ENCODE measurements at regions not wholly inside any gene's neighbourhood (a gene's known extent, or its start where the extent isn't known, plus 50 kb on each side); places are given as distances from the start of the nearest gene placed in this dataset.

DNA sequence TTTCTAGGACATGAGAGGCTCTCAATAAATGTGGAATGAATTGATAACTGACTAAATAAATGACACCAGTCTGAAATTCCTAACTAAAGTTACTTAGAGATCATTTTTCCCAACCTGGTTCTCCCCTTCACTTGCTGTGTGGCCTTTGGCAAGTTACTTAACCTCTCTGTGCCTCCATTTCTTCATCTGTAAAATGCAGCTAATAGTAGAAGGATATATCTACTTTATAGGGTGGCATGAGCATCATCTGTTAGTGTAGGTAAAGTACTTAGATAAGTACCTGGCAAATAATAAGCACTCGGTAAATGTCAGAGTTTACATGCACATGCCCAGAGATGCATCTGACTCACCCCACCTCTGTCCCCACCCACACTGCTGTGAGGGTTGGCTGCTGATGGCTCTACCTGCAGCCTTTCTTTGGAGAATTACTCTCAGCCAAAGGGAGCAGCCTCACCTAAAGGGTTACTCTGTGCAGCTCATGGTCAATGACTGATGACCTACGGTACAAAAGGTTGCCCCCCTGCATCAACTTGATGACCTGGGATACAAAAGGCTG lies 139.3 kb downstream of the CHIC2 start:
- TF ChIP-seq, protein P1, sequence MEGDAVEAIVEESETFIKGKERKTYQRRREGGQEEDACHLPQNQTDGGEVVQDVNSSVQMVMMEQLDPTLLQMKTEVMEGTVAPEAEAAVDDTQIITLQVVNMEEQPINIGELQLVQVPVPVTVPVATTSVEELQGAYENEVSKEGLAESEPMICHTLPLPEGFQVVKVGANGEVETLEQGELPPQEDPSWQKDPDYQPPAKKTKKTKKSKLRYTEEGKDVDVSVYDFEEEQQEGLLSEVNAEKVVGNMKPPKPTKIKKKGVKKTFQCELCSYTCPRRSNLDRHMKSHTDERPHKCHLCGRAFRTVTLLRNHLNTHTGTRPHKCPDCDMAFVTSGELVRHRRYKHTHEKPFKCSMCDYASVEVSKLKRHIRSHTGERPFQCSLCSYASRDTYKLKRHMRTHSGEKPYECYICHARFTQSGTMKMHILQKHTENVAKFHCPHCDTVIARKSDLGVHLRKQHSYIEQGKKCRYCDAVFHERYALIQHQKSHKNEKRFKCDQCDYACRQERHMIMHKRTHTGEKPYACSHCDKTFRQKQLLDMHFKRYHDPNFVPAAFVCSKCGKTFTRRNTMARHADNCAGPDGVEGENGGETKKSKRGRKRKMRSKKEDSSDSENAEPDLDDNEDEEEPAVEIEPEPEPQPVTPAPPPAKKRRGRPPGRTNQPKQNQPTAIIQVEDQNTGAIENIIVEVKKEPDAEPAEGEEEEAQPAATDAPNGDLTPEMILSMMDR (IDR thresholded peaks at IDR 0.05; ENCODE audit: low read length): no peak
- TF ChIP-seq EZH2phosphoT487 (IDR thresholded peaks at IDR 0.05; ENCODE audit: low read length): no peak
